Activated T-cell treated with anti-CD3 and anti-CD28 coated beads, Interleukin-2, amount 50 U/mL, for 4 hours (primary cell): ENCODE measurements at regions not wholly inside any gene's neighbourhood (a gene's known extent, or its start where the extent isn't known, plus 50 kb on each side); places are given as distances from the start of the nearest gene placed in this dataset.
"Not testable (repeated sequence)": the region's sequence is repeated elsewhere in the genome, so short reads cannot be mapped to it uniquely, and the experiment has no call there.

Source experiments
- ATAC-seq, 2 donors: fragments of 200-7000 bp; cut with Tn5 transposase; one replicate each; pipeline ENCODE4 v1.10.0; 2021
- DNase-seq: peaks from one replicate; pipeline ENCODE4 v3.0.0-alpha.2; 2020
- H3K27me3 Mint-ChIP-seq: one replicate; pipeline ENCODE4 v1.8.0; 2021; ENCODE audit warnings: low read depth, mixed read lengths
- H3K36me3 Mint-ChIP-seq: one replicate; pipeline ENCODE4 v1.8.0; 2022; ENCODE audit warnings: mixed read lengths; ENCODE audit not compliant: insufficient read depth
- H3K4me1 Mint-ChIP-seq: one replicate; pipeline ENCODE4 v1.8.0; 2021; ENCODE audit warnings: low read depth, mixed read lengths
- H3K4me3 Mint-ChIP-seq: one replicate; pipeline ENCODE4 v1.8.0; 2021; ENCODE audit warnings: mild to moderate bottlenecking, moderate library complexity, mixed read lengths
- H3K9me3 Mint-ChIP-seq: one replicate; pipeline ENCODE4 v1.8.0; 2021; ENCODE audit warnings: mixed read lengths

- H3K4me1 Mint-ChIP-seq: no peaks in the 10 kb centered on the region
- ATAC-seq: no peak
- H3K36me3 Mint-ChIP-seq: no peaks in the 10 kb centered on the region
- no peak overlapping the region for H3K4me3 Mint-ChIP-seq
- H3K9me3 Mint-ChIP-seq: peaks cover 7% of the 10 kb centered on the region
- H3K27me3 Mint-ChIP-seq: no peaks in the 10 kb centered on the region
- DNase-seq: no peak
These were observed 709.9 kb downstream of the KCNT2 start for GRCh38 chr1:195898373-195898772.

- no peaks in the 10 kb centered on the region for H3K36me3 Mint-ChIP-seq
- peaks cover 7% of the 10 kb centered on the region for H3K9me3 Mint-ChIP-seq
- no peak for DNase-seq
- ATAC-seq: no peak
- H3K4me1 Mint-ChIP-seq: no peaks in the 10 kb centered on the region
- no peak overlapping the region for H3K4me3 Mint-ChIP-seq
- H3K27me3 Mint-ChIP-seq: no peaks in the 10 kb centered on the region
These were observed 711.2 kb downstream of the KCNT2 start for GRCh38 chr1:195897076-195897475.

GRCh38 chr1:195894411-195894810, 713.8 kb downstream of the KCNT2 start:
- Mint-ChIP-seq H3K27me3 (no peaks in the 10 kb centered on the region), H3K9me3 (peaks cover 13% of the 10 kb centered on the region)
- no peak for ATAC-seq

GRCh38 chr1:195886000-195886399, 722.2 kb downstream of the KCNT2 start:
- no peaks in the 10 kb centered on the region for H3K27me3 Mint-ChIP-seq
- H3K36me3 Mint-ChIP-seq: no peaks in the 10 kb centered on the region
- H3K9me3 Mint-ChIP-seq: peaks cover 10% of the 10 kb centered on the region
- H3K4me3 Mint-ChIP-seq: no peak overlapping the region
- ATAC-seq (no peak), DNase-seq (no peak)
- H3K4me1 Mint-ChIP-seq: no peaks in the 10 kb centered on the region

More at GRCh38 chr1:195894411-195894810, 713.8 kb downstream of the KCNT2 start:
- Mint-ChIP-seq H3K4me1 (no peaks in the 10 kb centered on the region), H3K4me3 (no peak overlapping the region), H3K36me3 (no peaks in the 10 kb centered on the region)
- DNase-seq: no peak

GRCh38 chr1:195878478-195878877, 729.8 kb downstream of the KCNT2 start:
- peaks cover 5% of the 10 kb centered on the region for H3K9me3 Mint-ChIP-seq
- no peak overlapping the region for H3K4me3 Mint-ChIP-seq
- H3K27me3 Mint-ChIP-seq: no peaks in the 10 kb centered on the region
- ATAC-seq (no peak), DNase-seq (no peak)
- no peaks in the 10 kb centered on the region for H3K4me1 Mint-ChIP-seq
- no peaks in the 10 kb centered on the region for H3K36me3 Mint-ChIP-seq

GRCh38 chr1:195876792-195877191, 731.4 kb downstream of the KCNT2 start:
- Mint-ChIP-seq H3K27me3 (no peaks in the 10 kb centered on the region), H3K4me1 (no peaks in the 10 kb centered on the region), H3K36me3 (no peaks in the 10 kb centered on the region), H3K4me3 (no peak overlapping the region), H3K9me3 (peaks cover 5% of the 10 kb centered on the region)
- ATAC-seq (no peak), DNase-seq (no peak)

DNA sequence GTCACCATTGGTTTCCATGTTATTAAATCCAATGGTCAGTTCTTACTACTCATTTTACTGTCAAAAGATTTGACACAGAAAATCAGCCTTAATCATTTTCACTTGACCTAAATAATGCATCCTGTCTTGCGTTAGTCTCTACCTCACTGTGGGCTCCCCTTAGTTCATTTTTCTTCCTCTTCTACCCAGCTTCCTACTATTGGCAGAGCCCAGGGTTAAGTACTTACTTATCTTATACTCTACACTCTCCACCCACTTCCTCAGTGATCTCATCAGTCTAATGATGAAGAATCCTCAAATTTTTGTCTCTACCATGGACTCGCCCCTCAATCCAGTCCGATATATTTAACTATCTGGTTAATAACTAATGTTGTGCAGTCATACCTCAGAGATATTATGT, 735.9 kb downstream of the KCNT2 start:
- H3K27me3 Mint-ChIP-seq: no peaks in the 10 kb centered on the region
- ATAC-seq (no peak), DNase-seq (no peak)
- no peaks in the 10 kb centered on the region for H3K4me1 Mint-ChIP-seq
- H3K9me3 Mint-ChIP-seq: no peaks in the 10 kb centered on the region
- no peak overlapping the region for H3K4me3 Mint-ChIP-seq
- H3K36me3 Mint-ChIP-seq: no peaks in the 10 kb centered on the region

- ATAC-seq (no peak), DNase-seq (no peak)
- H3K4me3 Mint-ChIP-seq: no peak overlapping the region
- H3K4me1 Mint-ChIP-seq: no peaks in the 10 kb centered on the region
- H3K27me3 Mint-ChIP-seq: no peaks in the 10 kb centered on the region
- no peaks in the 10 kb centered on the region for H3K36me3 Mint-ChIP-seq
- no peaks in the 10 kb centered on the region for H3K9me3 Mint-ChIP-seq
These were observed 740.6 kb downstream of the KCNT2 start for GRCh38 chr1:195867638-195868037.

DNA sequence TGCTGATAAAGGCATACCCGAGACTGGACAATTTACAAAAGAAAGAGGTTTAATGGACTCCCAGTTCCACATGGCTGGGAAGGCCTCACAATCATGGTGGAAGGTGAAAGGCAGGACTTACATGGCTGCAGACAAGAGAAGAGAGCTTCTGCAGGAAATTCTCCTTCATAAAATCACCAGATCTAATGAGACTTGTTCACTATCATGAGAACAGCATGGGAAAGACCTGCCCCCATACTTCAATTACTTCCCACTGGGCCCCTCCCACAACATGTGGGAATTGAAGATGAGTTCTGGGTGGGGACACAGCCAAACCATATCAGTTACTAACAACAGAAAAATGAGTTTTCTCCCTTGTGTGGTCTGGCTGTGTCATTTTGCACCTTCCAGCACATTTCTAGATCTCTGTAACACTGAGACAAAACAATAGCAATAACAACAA, 741.4 kb downstream of the KCNT2 start:
- Mint-ChIP-seq H3K4me1 (no peaks in the 10 kb centered on the region), H3K27me3 (no peaks in the 10 kb centered on the region), H3K36me3 (no peaks in the 10 kb centered on the region), H3K4me3 (no peak overlapping the region), H3K9me3 (no peaks in the 10 kb centered on the region)
- DNase-seq: no peak
- no peak for ATAC-seq

DNA sequence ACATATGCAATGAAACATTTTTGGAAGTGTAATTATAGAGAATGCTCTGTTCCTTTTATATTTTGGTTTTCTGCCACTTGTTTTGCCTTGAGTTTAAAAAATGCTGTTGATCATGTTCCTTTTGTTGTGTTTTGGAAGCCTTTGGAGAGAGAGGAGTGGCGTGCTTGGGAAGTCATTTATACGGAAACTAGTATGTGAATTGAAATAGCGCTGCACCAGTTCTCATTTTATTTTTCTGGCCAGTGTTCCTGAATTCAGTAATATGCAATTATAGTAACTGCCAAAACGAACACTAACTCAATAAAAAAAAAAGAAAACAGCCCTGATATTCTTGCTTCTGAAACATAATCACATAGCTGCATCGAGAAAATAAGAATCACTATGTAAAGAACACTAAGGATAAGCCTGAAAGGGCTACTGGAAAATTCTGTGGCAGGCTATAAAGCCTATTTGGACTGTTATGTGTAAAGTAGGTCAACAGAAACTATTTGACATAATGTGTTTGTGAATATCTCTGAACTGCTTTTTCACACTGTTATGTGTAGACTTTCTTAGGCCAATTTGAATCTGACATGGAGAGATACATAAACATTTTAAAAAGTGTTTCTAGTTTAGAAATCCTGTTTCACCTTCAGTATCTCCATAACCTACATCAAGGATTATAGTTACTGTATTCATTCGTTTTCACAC, 742.0 kb downstream of the KCNT2 start:
- no peak for ATAC-seq
- H3K4me3 Mint-ChIP-seq: no peak overlapping the region
- DNase-seq: no peak
- H3K27me3 Mint-ChIP-seq: no peaks in the 10 kb centered on the region
- no peaks in the 10 kb centered on the region for H3K9me3 Mint-ChIP-seq
- no peaks in the 10 kb centered on the region for H3K36me3 Mint-ChIP-seq
- H3K4me1 Mint-ChIP-seq: no peaks in the 10 kb centered on the region

DNA sequence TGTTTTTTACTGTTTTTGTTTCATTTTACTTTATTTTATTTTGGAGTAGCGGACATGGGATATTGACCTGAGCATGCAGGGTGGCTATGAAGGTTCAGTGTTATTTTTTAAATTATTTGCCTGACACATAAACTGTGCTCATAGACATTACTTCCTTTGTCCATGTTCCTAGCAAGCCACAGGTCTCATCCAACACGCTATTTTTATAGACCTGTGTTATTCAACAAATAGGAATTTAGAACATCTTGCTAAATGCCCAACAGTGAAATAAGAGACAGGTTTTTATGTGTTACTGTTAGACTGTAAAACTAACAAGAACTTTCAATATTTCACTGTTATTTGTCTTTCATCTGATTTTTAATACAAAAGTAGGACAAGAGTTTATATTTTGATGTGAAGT, 756.4 kb downstream of the KCNT2 start:
- Mint-ChIP-seq H3K27me3 (no peaks in the 10 kb centered on the region), H3K4me3 (no peak overlapping the region), H3K36me3 (no peaks in the 10 kb centered on the region), H3K9me3 (no peaks in the 10 kb centered on the region), H3K4me1 (no peaks in the 10 kb centered on the region)
- ATAC-seq: no peak
- DNase-seq: no peak

DNA sequence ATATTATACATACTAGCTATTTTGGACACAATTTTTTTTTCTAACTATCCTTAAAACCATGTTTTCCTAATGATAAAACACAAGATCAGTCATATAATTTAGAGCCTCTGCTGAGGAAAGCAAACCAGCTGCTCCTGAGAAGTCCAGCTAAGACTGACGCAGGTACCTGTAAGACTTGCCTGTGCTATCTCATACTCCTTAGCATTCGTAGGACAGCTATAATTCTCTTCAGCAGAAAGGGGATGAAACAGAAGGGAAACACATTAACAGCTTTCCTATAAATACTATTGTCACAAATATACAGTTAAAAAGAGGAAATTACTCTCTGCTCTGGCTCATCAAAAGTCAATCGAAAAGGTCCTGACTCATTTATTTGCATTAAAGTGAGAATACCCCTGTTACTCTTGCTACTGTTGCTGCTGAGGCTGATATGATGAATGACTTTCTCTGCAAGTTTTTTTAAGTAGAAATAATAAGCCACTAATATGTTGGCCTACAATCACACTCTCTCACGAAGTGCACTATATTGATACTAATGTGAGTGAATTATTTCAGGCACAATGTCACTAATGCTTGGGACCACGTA, 757.1 kb downstream of the KCNT2 start:
- Mint-ChIP-seq H3K4me1 (no peaks in the 10 kb centered on the region), H3K27me3 (no peaks in the 10 kb centered on the region), H3K36me3 (no peaks in the 10 kb centered on the region), H3K9me3 (no peaks in the 10 kb centered on the region), H3K4me3 (no peak overlapping the region)
- DNase-seq: no peak
- ATAC-seq: no peak

DNA sequence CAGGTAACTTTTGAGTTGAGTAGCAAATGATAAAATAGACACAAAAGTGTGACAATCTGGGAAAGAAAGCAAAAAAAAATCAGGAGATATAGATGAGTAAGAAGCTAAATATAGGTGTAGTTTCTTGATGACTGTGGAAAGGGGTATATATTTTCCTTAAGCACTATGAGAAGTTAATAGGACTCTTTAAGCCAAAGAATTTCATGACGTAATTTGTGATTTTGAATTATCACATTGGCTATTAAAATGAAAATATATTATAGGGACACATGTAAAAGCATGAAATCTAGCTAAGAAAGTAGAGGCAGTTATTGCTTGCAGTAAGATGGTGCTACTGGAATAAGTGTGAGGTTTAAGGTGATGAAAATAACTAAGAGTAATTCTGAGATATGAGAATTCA, 759.1 kb downstream of the KCNT2 start:
- no peak for ATAC-seq
- no peak for DNase-seq
- Mint-ChIP-seq H3K4me3 (no peak overlapping the region), H3K27me3 (no peaks in the 10 kb centered on the region), H3K36me3 (no peaks in the 10 kb centered on the region), H3K4me1 (no peaks in the 10 kb centered on the region), H3K9me3 (peaks cover 4% of the 10 kb centered on the region)

DNA sequence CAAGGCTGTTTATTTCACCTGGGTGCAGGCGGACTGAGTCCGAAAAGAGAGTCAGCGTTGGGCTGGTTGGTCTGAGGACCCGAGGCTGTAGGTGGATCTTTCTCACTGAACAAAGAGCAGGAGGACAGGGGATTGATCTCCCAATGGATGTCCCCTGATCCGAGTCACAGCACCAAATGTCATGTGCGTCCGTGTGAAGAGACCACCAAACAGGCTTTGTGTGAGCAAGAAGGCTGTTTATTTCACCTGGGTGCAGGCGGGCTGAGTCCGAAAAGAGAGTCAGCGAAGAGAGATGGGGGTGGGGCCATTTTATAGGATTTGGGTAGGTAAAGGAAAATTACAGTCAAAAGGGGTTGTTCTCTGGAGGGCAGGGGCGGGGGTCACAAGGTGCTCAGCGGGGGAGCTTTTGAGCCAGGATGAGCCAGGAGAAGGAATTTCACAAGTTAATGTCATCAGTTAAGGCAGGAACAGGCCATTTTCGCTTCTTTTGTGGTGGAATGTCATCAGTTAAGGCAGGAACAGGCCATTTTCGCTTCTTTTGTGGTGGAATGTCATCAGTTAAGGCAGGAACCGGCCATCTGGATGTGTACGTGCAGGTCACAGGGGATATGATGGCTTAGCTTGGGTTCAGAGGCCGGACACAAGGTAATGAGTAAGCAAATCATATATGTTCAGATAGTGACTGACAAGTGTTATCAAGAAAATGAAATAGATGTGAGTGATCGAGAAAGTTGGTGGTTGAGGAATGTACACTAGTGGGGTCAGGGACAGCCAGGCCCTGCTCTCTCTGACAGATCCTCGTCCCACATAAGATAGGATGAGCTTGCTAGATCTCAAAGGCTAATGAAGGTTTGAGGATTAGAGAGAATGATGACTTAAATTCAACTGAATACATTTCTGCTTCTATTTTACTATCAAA, 760.0 kb downstream of the KCNT2 start:
- not testable (repeated sequence) for H3K4me1 Mint-ChIP-seq, DNase-seq, H3K27me3 Mint-ChIP-seq, H3K4me3 Mint-ChIP-seq, ATAC-seq, H3K9me3 Mint-ChIP-seq, H3K36me3 Mint-ChIP-seq

DNA sequence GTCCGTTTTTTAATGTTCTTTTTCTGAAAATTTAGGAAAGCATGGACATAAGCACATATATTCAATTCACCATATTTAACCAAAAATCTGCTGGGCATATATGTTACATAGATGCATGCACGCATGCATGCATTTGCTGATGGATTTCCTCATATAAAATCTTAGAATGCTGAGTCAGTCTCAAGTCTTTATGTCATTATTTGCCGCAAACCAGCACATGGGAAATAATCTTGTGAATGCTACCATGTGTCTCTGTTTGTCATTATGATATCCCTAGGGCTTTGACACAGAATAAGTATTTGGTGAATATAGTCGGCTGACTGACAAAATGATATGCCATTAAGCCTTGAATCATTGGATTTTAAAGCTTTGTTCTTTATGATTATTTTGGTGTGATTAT, 776.5 kb downstream of the KCNT2 start:
- H3K9me3 Mint-ChIP-seq: no peaks in the 10 kb centered on the region
- no peaks in the 10 kb centered on the region for H3K4me1 Mint-ChIP-seq
- no peaks in the 10 kb centered on the region for H3K36me3 Mint-ChIP-seq
- DNase-seq (no peak), ATAC-seq (no peak)
- no peak overlapping the region for H3K4me3 Mint-ChIP-seq
- no peaks in the 10 kb centered on the region for H3K27me3 Mint-ChIP-seq
